ENCODE measurements at regions not wholly inside any gene's neighbourhood (a gene's known extent, or its start where the extent isn't known, plus 50 kb on each side); places are given as distances from the start of the nearest gene placed in this dataset.

DNA sequence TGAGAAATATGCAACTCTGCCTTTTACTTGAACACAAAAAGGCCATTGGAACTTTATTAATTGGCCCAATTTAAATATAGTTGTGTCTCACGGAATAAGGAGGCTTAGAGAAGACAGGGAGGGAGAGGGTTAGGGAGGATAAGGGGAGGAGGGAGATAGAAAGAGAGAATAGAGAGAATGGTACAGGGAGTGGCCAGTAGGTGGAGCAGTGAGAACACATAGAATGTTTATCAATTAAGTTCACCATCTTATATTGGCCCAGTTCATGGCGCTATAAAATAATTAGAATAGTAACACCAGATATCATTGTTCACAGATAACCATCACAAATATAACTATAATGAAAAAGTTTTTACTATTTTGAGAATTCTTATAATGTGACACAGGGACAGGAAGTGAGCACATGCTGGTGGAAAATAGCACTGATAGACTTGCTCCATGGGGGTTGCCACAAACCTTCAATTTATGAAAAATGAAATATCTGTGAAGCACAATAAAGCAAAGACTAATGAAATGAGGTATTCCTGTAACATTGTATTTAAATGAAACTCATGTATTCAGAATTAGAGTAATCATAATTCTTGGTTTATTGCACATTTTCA is 374.1 kb upstream of the MANEA start:
- TF ChIP-seq, protein P1, sequence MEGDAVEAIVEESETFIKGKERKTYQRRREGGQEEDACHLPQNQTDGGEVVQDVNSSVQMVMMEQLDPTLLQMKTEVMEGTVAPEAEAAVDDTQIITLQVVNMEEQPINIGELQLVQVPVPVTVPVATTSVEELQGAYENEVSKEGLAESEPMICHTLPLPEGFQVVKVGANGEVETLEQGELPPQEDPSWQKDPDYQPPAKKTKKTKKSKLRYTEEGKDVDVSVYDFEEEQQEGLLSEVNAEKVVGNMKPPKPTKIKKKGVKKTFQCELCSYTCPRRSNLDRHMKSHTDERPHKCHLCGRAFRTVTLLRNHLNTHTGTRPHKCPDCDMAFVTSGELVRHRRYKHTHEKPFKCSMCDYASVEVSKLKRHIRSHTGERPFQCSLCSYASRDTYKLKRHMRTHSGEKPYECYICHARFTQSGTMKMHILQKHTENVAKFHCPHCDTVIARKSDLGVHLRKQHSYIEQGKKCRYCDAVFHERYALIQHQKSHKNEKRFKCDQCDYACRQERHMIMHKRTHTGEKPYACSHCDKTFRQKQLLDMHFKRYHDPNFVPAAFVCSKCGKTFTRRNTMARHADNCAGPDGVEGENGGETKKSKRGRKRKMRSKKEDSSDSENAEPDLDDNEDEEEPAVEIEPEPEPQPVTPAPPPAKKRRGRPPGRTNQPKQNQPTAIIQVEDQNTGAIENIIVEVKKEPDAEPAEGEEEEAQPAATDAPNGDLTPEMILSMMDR (IDR thresholded peaks at IDR 0.05 in 8 of 11, conservative IDR thresholded peaks at IDR 0.05 in 3 of 11), result peak in 8 of 11 experiments; percentile 16 to 61 (median 38)
- TF ChIP-seq POLR2A (IDR thresholded peaks at IDR 0.05) (no peak), POLR2AphosphoS5 (IDR thresholded peaks at IDR 0.05) (no peak)
